H9 (cell line): ENCODE measurements at regions not wholly inside any gene's neighbourhood (a gene's known extent, or its start where the extent isn't known, plus 50 kb on each side); places are given as distances from the start of the nearest gene placed in this dataset.

Source experiments
- DNase-seq: peaks from one replicate; pipeline ENCODE4 v3.0.0-alpha.2; 2017
- H2AFZ ChIP-seq: one replicate; pipeline ENCODE4 v1.6.1; 2013; ENCODE audit warnings: mild to moderate bottlenecking, low read length, control low read depth, moderate library complexity
- H2AK5ac ChIP-seq: 2 replicates; pipeline ENCODE4 v1.6.1; 2013; ENCODE audit warnings: low read length, control low read depth, mixed read lengths; ENCODE audit not compliant: insufficient read length
- H2BK120ac ChIP-seq: one replicate; pipeline ENCODE4 v1.6.1; 2013; ENCODE audit warnings: low read depth, mild to moderate bottlenecking, low read length, control low read depth, inconsistent platforms; ENCODE audit not compliant: poor library complexity, severe bottlenecking
- H2BK12ac ChIP-seq: 2 replicates; pipeline ENCODE4 v1.6.1; 2013; ENCODE audit warnings: low read length, control low read depth, mixed read lengths, low read depth; ENCODE audit not compliant: insufficient read length
- H2BK15ac ChIP-seq: 2 replicates; pipeline ENCODE4 v1.6.1; 2013; ENCODE audit warnings: low read depth, low read length, control low read depth
- H2BK20ac ChIP-seq: one replicate; pipeline ENCODE4 v1.6.1; 2013; ENCODE audit warnings: low read depth, mild to moderate bottlenecking, low read length, control low read depth, inconsistent platforms; ENCODE audit not compliant: poor library complexity, severe bottlenecking
- H2BK5ac ChIP-seq: 2 replicates; pipeline ENCODE4 v1.6.1; 2013; ENCODE audit warnings: low read length, control low read depth, mixed read lengths; ENCODE audit not compliant: insufficient read length
- H3K14ac ChIP-seq: 2 replicates; pipeline ENCODE4 v1.6.1; 2013; ENCODE audit warnings: low read length, control low read depth; ENCODE audit not compliant: insufficient read depth
- H3K18ac ChIP-seq: 2 replicates; pipeline ENCODE4 v1.6.1; 2013; ENCODE audit warnings: low read depth, mild to moderate bottlenecking, mixed read lengths, low read length, control low read depth; ENCODE audit not compliant: insufficient read length
- H3K23ac ChIP-seq: 2 replicates; pipeline ENCODE4 v1.6.1; 2013; ENCODE audit warnings: low read length, control low read depth, mixed read lengths, low read depth; ENCODE audit not compliant: insufficient read length
- H3K23me2 ChIP-seq: 2 replicates; pipeline ENCODE4 v1.6.1; 2013; ENCODE audit warnings: low read depth, mild to moderate bottlenecking, mixed read lengths, low read length, control low read depth; ENCODE audit not compliant: insufficient read length, poor library complexity, severe bottlenecking
- H3K27ac ChIP-seq: 2 replicates; pipeline ENCODE4 v1.5.1; 2013; ENCODE audit warnings: low read length, control low read depth, mixed read lengths, low read depth; ENCODE audit not compliant: insufficient read length
- H3K27me3 ChIP-seq: 2 replicates; pipeline ENCODE4 v1.6.1; 2013; ENCODE audit warnings: low read length, control low read depth, inconsistent platforms; ENCODE audit not compliant: insufficient read depth
- H3K4ac ChIP-seq: 2 replicates; pipeline ENCODE4 v1.6.1; 2013; ENCODE audit warnings: low read depth, mild to moderate bottlenecking, control low read depth, inconsistent platforms, low read length, moderate library complexity
- H3K4me1 ChIP-seq: 2 replicates; pipeline ENCODE4 v1.6.1; 2013; ENCODE audit warnings: low read length, control low read depth, inconsistent platforms; ENCODE audit not compliant: insufficient read depth
- H3K4me2 ChIP-seq: 2 replicates; pipeline ENCODE4 v1.6.1; 2013; ENCODE audit warnings: low read length, control low read depth, mixed read lengths; ENCODE audit not compliant: insufficient read length, insufficient read depth
- H3K56ac ChIP-seq: 2 replicates; pipeline ENCODE4 v1.6.1; 2013; ENCODE audit warnings: low read depth, mild to moderate bottlenecking, mixed read lengths, low read length, control low read depth; ENCODE audit not compliant: insufficient read length
- H3K79me1 ChIP-seq: 2 replicates; pipeline ENCODE4 v1.6.1; 2013; ENCODE audit warnings: low read depth, mild to moderate bottlenecking, moderate library complexity, low read length, control low read depth, inconsistent platforms; ENCODE audit not compliant: insufficient read depth, poor library complexity, severe bottlenecking
- H3K79me2 ChIP-seq: 2 replicates; pipeline ENCODE4 v1.6.1; 2013; ENCODE audit warnings: low read length, control low read depth, inconsistent platforms; ENCODE audit not compliant: insufficient read depth
- H3K9ac ChIP-seq: 2 replicates; pipeline ENCODE4 v1.6.1; 2013; ENCODE audit warnings: low read length, control low read depth, mixed read lengths; ENCODE audit not compliant: insufficient read length; ENCODE audit errors: extremely low read depth
- H3K9me3 ChIP-seq: one replicate; pipeline ENCODE4 v1.6.1; 2013; ENCODE audit warnings: low read depth, low read length, inconsistent platforms; ENCODE audit not compliant: control insufficient read depth
- H3T11ph ChIP-seq: one replicate; pipeline ENCODE4 v1.6.1; 2013; ENCODE audit warnings: mild to moderate bottlenecking, low read length, control low read depth, inconsistent platforms
- H4K20me1 ChIP-seq: one replicate; pipeline ENCODE4 v1.6.1; 2013; ENCODE audit not compliant: control insufficient read depth, insufficient read length, insufficient read depth
- H4K5ac ChIP-seq: 2 replicates; pipeline ENCODE4 v1.6.1; 2013; ENCODE audit warnings: low read depth, mild to moderate bottlenecking, mixed read lengths, low read length, control low read depth; ENCODE audit not compliant: insufficient read length
- H4K8ac ChIP-seq: replicated peaks from 2 replicates; pipeline ENCODE4 v1.6.1; 2013; ENCODE audit warnings: low read length, control low read depth, mixed read lengths, low read depth; ENCODE audit not compliant: insufficient read length
- H4K91ac ChIP-seq: 2 replicates; pipeline ENCODE4 v1.6.1; 2013; ENCODE audit warnings: low read depth, mild to moderate bottlenecking, moderate library complexity, mixed read lengths, low read length, control low read depth; ENCODE audit not compliant: insufficient read length
- H3K27ac Mint-ChIP-seq, 3 experiments: 2 replicates in 2 of 3; 3 replicates in 1 of 3; pipeline ENCODE4 v1.8.0; 2020 to 2021; ENCODE audit warnings: mixed read lengths in 3 of 3, mild to moderate bottlenecking in 1 of 3, moderate library complexity in 1 of 3
- H3K27me3 Mint-ChIP-seq: 2 replicates; pipeline ENCODE4 v1.8.0; 2021; ENCODE audit warnings: low read depth, mild to moderate bottlenecking, moderate library complexity, mixed read lengths
- H3K36me3 Mint-ChIP-seq, 3 experiments: 2 replicates in 2 of 3; 3 replicates in 1 of 3; pipeline ENCODE4 v1.8.0; 2020 to 2021; ENCODE audit warnings: low read depth in 3 of 3, mixed read lengths in 3 of 3; ENCODE audit not compliant: insufficient read depth in 1 of 3
- H3K4me1 Mint-ChIP-seq, 2 experiments: 2 replicates each; pipeline ENCODE4 v1.8.0; 2020; ENCODE audit warnings: mixed read lengths in 2 of 2
- H3K4me3 Mint-ChIP-seq, 2 experiments: 2 replicates in 1 of 2; 3 replicates in 1 of 2; pipeline ENCODE4 v1.8.0; 2020 to 2021; ENCODE audit warnings: mild to moderate bottlenecking in 2 of 2, mixed read lengths in 2 of 2, moderate library complexity in 1 of 2
- H3K9me3 Mint-ChIP-seq, 2 experiments: 2 replicates in 1 of 2; 3 replicates in 1 of 2; pipeline ENCODE4 v1.8.0; 2020; ENCODE audit warnings: mild to moderate bottlenecking in 2 of 2, mixed read lengths in 2 of 2, moderate library complexity in 1 of 2
- WGBS: extraction: QIAGEN DNeasy Blood & Tissue Kit; methylation state at CpG from one replicate; pipeline ENCODE4 v1.1.7; 2013; ENCODE audit warnings: missing lambda C conversion rate, low lambda C conversion rate, mixed read lengths; ENCODE audit not compliant: insufficient read length; ENCODE audit errors: extremely low coverage; 5-methylcytosine and 5-hydroxymethylcytosine counted together
- TF ChIP-seq, protein P1 (sequence below): fragments of 200-600 bp; sonication (generic); conservative IDR thresholded peaks from 3 replicates; pipeline ENCODE4 v1.8.0; 2021; ENCODE audit warnings: antibody characterized with exemption, mild to moderate bottlenecking

DNA sequence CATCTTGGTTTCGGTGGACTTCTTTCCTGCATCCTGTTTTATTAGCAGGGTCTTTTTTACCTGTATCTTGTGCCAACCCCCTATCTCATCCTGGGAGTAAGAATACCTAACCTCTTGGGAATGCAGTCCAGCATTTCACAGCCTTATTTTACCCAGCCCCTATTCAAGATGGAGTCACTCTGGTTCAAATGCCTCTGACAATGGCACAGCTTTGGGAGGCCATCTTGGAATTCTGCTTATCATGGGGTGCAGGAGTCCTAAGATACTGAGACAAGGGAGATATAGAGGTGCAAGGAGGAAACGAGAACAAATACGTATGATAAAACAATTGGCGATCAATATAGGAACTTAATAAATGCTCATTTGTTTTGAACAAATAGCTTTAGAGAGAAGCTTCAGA is 1682.2 kb upstream of the AGA start:
- H2BK15ac ChIP-seq: no peak overlapping the region
- no peak overlapping the region for H4K91ac ChIP-seq
- Mint-ChIP-seq H3K4me1 (peaks cover 16 to 21% of the 10 kb centered on the region in 2 experiments), H3K27me3 (no peaks in the 10 kb centered on the region), H3K36me3 (peaks cover 0 to 5% (median 0%) of the 10 kb centered on the region in 3 experiments; a peak in 1 of 7 replicates), H3K9me3 (no peaks in the 10 kb centered on the region), H3K4me3 (no peak overlapping the region), H3K27ac (peak overlapping the region; percentile 29 to 94 (median 76))
- no peak overlapping the region for H3K4me2 ChIP-seq
- H3K14ac ChIP-seq: no peak overlapping the region
- H2BK120ac ChIP-seq: no peak overlapping the region
- H2BK5ac ChIP-seq: no peak overlapping the region
- H4K5ac ChIP-seq: no peak overlapping the region
- H3T11ph ChIP-seq: no peak overlapping the region
- H3K9me3 ChIP-seq: no peaks in the 10 kb centered on the region
- no peak overlapping the region for H2AK5ac ChIP-seq
- no peaks in the 10 kb centered on the region for H3K27me3 ChIP-seq
- no peak overlapping the region for H3K9ac ChIP-seq
- H2AFZ ChIP-seq: no peak overlapping the region
- H3K18ac ChIP-seq: no peak overlapping the region
- H4K20me1 ChIP-seq: no peaks in the 10 kb centered on the region
- no peak overlapping the region for H2BK12ac ChIP-seq
- no peak overlapping the region for H3K4ac ChIP-seq
- H3K23me2 ChIP-seq: no peaks in the 10 kb centered on the region
- H3K56ac ChIP-seq: no peak overlapping the region
- TF ChIP-seq, protein P1, sequence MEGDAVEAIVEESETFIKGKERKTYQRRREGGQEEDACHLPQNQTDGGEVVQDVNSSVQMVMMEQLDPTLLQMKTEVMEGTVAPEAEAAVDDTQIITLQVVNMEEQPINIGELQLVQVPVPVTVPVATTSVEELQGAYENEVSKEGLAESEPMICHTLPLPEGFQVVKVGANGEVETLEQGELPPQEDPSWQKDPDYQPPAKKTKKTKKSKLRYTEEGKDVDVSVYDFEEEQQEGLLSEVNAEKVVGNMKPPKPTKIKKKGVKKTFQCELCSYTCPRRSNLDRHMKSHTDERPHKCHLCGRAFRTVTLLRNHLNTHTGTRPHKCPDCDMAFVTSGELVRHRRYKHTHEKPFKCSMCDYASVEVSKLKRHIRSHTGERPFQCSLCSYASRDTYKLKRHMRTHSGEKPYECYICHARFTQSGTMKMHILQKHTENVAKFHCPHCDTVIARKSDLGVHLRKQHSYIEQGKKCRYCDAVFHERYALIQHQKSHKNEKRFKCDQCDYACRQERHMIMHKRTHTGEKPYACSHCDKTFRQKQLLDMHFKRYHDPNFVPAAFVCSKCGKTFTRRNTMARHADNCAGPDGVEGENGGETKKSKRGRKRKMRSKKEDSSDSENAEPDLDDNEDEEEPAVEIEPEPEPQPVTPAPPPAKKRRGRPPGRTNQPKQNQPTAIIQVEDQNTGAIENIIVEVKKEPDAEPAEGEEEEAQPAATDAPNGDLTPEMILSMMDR: no peak
- H3K27ac ChIP-seq: peak overlapping the region; percentile 88
- H3K79me1 ChIP-seq: no peaks in the 10 kb centered on the region
- H3K79me2 ChIP-seq: no peaks in the 10 kb centered on the region
- H2BK20ac ChIP-seq: no peak overlapping the region
- H4K8ac ChIP-seq: no peak overlapping the region
- WGBS: no CpG with 5 or more reads among the region's 4 CpGs
- no peak overlapping the region for H3K23ac ChIP-seq
- peaks cover 8% of the 10 kb centered on the region for H3K4me1 ChIP-seq
- no peak for DNase-seq
